Neural crest cell (in vitro differentiated cells): ENCODE measurements at regions not wholly inside any gene's neighbourhood (a gene's known extent, or its start where the extent isn't known, plus 50 kb on each side); places are given as distances from the start of the nearest gene placed in this dataset.
"Not testable (repeated sequence)": the region's sequence is repeated elsewhere in the genome, so short reads cannot be mapped to it uniquely, and the experiment has no call there.

Experiments used
- DNase-seq: peaks from one replicate; pipeline ENCODE4 v3.0.0; 2021; ENCODE audit warnings: low read depth, mixed read lengths, low spot score
- H3K27ac Mint-ChIP-seq: one replicate; pipeline ENCODE4 v1.8.0; 2021; ENCODE audit warnings: mild to moderate bottlenecking, mixed read lengths; ENCODE audit not compliant: unreplicated experiment
- H3K27me3 Mint-ChIP-seq: 2 replicates; pipeline ENCODE4 v1.8.0; 2021; ENCODE audit warnings: low read depth, mild to moderate bottlenecking, mixed read lengths
- H3K36me3 Mint-ChIP-seq: 2 replicates; pipeline ENCODE4 v1.8.0; 2021; ENCODE audit warnings: low read depth, mild to moderate bottlenecking, mixed read lengths
- H3K4me1 Mint-ChIP-seq: 2 replicates; pipeline ENCODE4 v1.8.0; 2021; ENCODE audit warnings: mixed read lengths
- H3K4me3 Mint-ChIP-seq: one replicate; pipeline ENCODE4 v1.8.0; 2021; ENCODE audit warnings: mild to moderate bottlenecking, mixed read lengths
- H3K9me3 Mint-ChIP-seq: 2 replicates; pipeline ENCODE4 v1.8.0; 2021; ENCODE audit warnings: mixed read lengths
- CTCF ChIP-seq: fragments of 200-600 bp; sonication (generic); conservative IDR thresholded peaks from 2 replicates; pipeline ENCODE4 v1.5.0; 2021; ENCODE audit warnings: antibody characterized with exemption, mild to moderate bottlenecking

- no peak overlapping the region for H3K27ac Mint-ChIP-seq
- TF ChIP-seq CTCF = no peak
- no peaks in the 10 kb centered on the region for H3K36me3 Mint-ChIP-seq
- no peaks in the 10 kb centered on the region for H3K9me3 Mint-ChIP-seq
- H3K27me3 Mint-ChIP-seq = peaks cover 20% of the 10 kb centered on the region
- peaks cover under 1% of the 10 kb centered on the region for H3K4me1 Mint-ChIP-seq
- H3K4me3 Mint-ChIP-seq = no peak overlapping the region
- DNase-seq = no peak
Observed at GRCh38 chr7:55261386-55261770, 103.8 kb upstream of the LANCL2 start.

GRCh38 chr7:55265328-55265727 lies 99.8 kb upstream of the LANCL2 start:
- not testable (repeated sequence) for H3K4me1 Mint-ChIP-seq, H3K9me3 Mint-ChIP-seq, H3K36me3 Mint-ChIP-seq, H3K27ac Mint-ChIP-seq, H3K4me3 Mint-ChIP-seq, DNase-seq
- peaks cover 17% of the 10 kb centered on the region for H3K27me3 Mint-ChIP-seq

- Mint-ChIP-seq H3K4me3 (no peak overlapping the region), H3K36me3 (no peaks in the 10 kb centered on the region)
- TF ChIP-seq CTCF = no peak
Observed at GRCh38 chr7:55265836-55266642, 99.1 kb upstream of the LANCL2 start.

GRCh38 chr7:55271069-55271626 lies 94.0 kb upstream of the LANCL2 start:
- Mint-ChIP-seq H3K27ac (no peak overlapping the region), H3K4me3 (no peak overlapping the region), H3K27me3 (peaks cover 4% of the 10 kb centered on the region), H3K36me3 (no peaks in the 10 kb centered on the region), H3K4me1 (no peaks in the 10 kb centered on the region), H3K9me3 (no peaks in the 10 kb centered on the region)
- peak; percentile 31 for TF ChIP-seq CTCF
- DNase-seq = no peak

More at GRCh38 chr7:55265836-55266642, 99.1 kb upstream of the LANCL2 start:
- no peaks in the 10 kb centered on the region for H3K4me1 Mint-ChIP-seq
- DNase-seq = no peak
- no peaks in the 10 kb centered on the region for H3K9me3 Mint-ChIP-seq
- H3K27ac Mint-ChIP-seq = no peak overlapping the region
- H3K27me3 Mint-ChIP-seq = peaks cover 17% of the 10 kb centered on the region

- H3K4me1 Mint-ChIP-seq = no peaks in the 10 kb centered on the region
Observed at GRCh38 chr7:55271661-55272060, 93.5 kb upstream of the LANCL2 start.

More at GRCh38 chr7:55271661-55272060, 93.5 kb upstream of the LANCL2 start:
- TF ChIP-seq CTCF = no peak
- Mint-ChIP-seq H3K9me3 (no peaks in the 10 kb centered on the region), H3K4me3 (no peak overlapping the region), H3K36me3 (no peaks in the 10 kb centered on the region), H3K27me3 (peaks cover 4% of the 10 kb centered on the region), H3K27ac (no peak overlapping the region)
- DNase-seq = no peak
